ENCODE measurements at regions not wholly inside any gene's neighbourhood (a gene's known extent, or its start where the extent isn't known, plus 50 kb on each side); places are given as distances from the start of the nearest gene placed in this dataset.

DNA sequence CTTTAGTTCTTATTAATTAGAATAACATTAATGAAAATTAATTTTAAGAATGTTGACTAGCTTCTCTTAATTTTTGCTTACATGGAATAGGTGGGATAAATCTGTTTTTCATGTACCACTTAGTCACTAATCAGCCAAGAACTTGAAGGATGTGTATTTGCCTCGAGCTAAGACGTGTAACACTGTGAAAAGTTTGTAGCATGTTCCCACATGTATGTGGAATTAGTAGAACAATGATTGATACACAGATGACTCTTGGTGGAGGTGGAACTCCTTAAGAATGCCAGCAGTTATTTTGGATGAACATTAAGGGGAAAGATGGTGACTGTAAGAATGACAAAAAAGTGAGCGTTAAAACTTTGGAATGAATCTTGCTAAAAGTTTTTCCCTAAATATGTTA lies 435.7 kb upstream of the MDGA2 start:
- no peak overlapping the region for H4K91ac ChIP-seq (ENCODE audit: insufficient read length, low read depth, low read length)
- no peak overlapping the region for H3K27ac ChIP-seq (ENCODE audit: insufficient read length, low read depth, low read length)
- no peaks in the 10 kb centered on the region for H3K4me1 ChIP-seq (ENCODE audit: insufficient read depth, low read length)
- H2AK5ac ChIP-seq (ENCODE audit: insufficient read length, low read length): no peak overlapping the region
- no peaks in the 10 kb centered on the region for H3K27me3 Mint-ChIP-seq (ENCODE audit: low read depth)
- H4K20me1 ChIP-seq (ENCODE audit: control insufficient read depth, insufficient read depth, insufficient read length): no peaks in the 10 kb centered on the region
- no peak for DNase-seq
- no peak overlapping the region for H3K18ac ChIP-seq (ENCODE audit: insufficient read length, low read depth, low read length)
- no peaks in the 10 kb centered on the region for H3K79me1 ChIP-seq (ENCODE audit: insufficient read depth, low read depth, low read length, poor library complexity, severe bottlenecking)
- no peak overlapping the region for H2BK20ac ChIP-seq (ENCODE audit: low read depth, low read length, poor library complexity, severe bottlenecking)
- H3K56ac ChIP-seq (ENCODE audit: insufficient read length, low read depth, low read length): no peak overlapping the region
- no peak overlapping the region for H4K5ac ChIP-seq (ENCODE audit: insufficient read length, low read depth, low read length)
- H2AFZ ChIP-seq (ENCODE audit: low read length): no peak overlapping the region
- H2BK120ac ChIP-seq (ENCODE audit: low read depth, low read length, poor library complexity, severe bottlenecking): no peak overlapping the region
- TF ChIP-seq CTCF (conservative IDR thresholded peaks at IDR 0.05): no peak
- H2BK15ac ChIP-seq (ENCODE audit: low read depth, low read length): no peak overlapping the region
- no peak overlapping the region for H2BK12ac ChIP-seq (ENCODE audit: insufficient read length, low read depth, low read length)
- no peaks in the 10 kb centered on the region for H3K9me3 Mint-ChIP-seq
- no peak overlapping the region for H3K27ac Mint-ChIP-seq
- no peak overlapping the region for H3T11ph ChIP-seq (ENCODE audit: low read length)
- WGBS (ENCODE audit: extremely low coverage, insufficient read length, low lambda C conversion rate): no CpG with 5 or more reads among the region's 3 CpGs
- H3K4me1 Mint-ChIP-seq: no peaks in the 10 kb centered on the region
- H3K4me3 Mint-ChIP-seq: no peak overlapping the region
- H3K4me2 ChIP-seq (ENCODE audit: insufficient read depth, insufficient read length, low read length): no peak overlapping the region
- H3K23ac ChIP-seq (ENCODE audit: insufficient read length, low read depth, low read length): no peak overlapping the region
- H3K27me3 ChIP-seq (ENCODE audit: insufficient read depth, low read length): no peaks in the 10 kb centered on the region
- no peak overlapping the region for H3K14ac ChIP-seq (ENCODE audit: insufficient read depth, low read length)
- no peak overlapping the region for H2BK5ac ChIP-seq (ENCODE audit: insufficient read length, low read length)
- H3K36me3 Mint-ChIP-seq (ENCODE audit: insufficient read depth in 1 of 3, low read depth in 3 of 3): no peaks in the 10 kb centered on the region
- no peak overlapping the region for H4K8ac ChIP-seq (replicated peaks; ENCODE audit: insufficient read length, low read depth, low read length)
- H3K9ac ChIP-seq (ENCODE audit: extremely low read depth, insufficient read length, low read length): no peak overlapping the region
- no peaks in the 10 kb centered on the region for H3K79me2 ChIP-seq (ENCODE audit: insufficient read depth, low read length)
- no peaks in the 10 kb centered on the region for H3K9me3 ChIP-seq (ENCODE audit: control insufficient read depth, low read depth, low read length)
- H3K4ac ChIP-seq (ENCODE audit: low read depth, low read length): no peak overlapping the region
- H3K23me2 ChIP-seq (ENCODE audit: insufficient read length, low read depth, low read length, poor library complexity, severe bottlenecking): no peaks in the 10 kb centered on the region

All from H9 (cell line).